Thymus (tissue), 11 donors: ENCODE measurements at regions not wholly inside any gene's neighbourhood (a gene's known extent, or its start where the extent isn't known, plus 50 kb on each side); places are given as distances from the start of the nearest gene placed in this dataset.

Experiments
- DNase-seq, 9 donors: peaks; one replicate each; pipeline ENCODE4 v3.0.0-alpha.2; 2013; ENCODE audit warnings: low spot score in 9 of 9, low read depth in 6 of 9, missing footprints in 1 of 9
- H3K27ac ChIP-seq, 2 donors: one replicate each; pipeline ENCODE4 v1.5.1; 2013; ENCODE audit warnings: control low read depth in 1 of 2, low read depth in 1 of 2, low read length in 1 of 2, mild to moderate bottlenecking in 1 of 2, moderate library complexity in 1 of 2
- H3K27me3 ChIP-seq, 2 donors: one replicate each; pipeline ENCODE4 v1.5.1; 2013; ENCODE audit warnings: low read length in 1 of 2; ENCODE audit not compliant: control insufficient read depth in 2 of 2, insufficient read depth in 1 of 2
- H3K36me3 ChIP-seq, 2 donors: one replicate each; pipeline ENCODE4 v1.5.1; 2013; ENCODE audit warnings: low read length in 1 of 2, mild to moderate bottlenecking in 1 of 2, moderate library complexity in 1 of 2; ENCODE audit not compliant: control insufficient read depth in 2 of 2, insufficient read depth in 2 of 2
- H3K4me1 ChIP-seq, 2 donors: one replicate each; pipeline ENCODE4 v1.5.1; 2013; ENCODE audit warnings: low read length in 2 of 2; ENCODE audit not compliant: control insufficient read depth in 2 of 2, insufficient read depth in 2 of 2
- H3K4me3 ChIP-seq, 2 donors: one replicate each; pipeline ENCODE4 v1.5.1; 2013; ENCODE audit warnings: low read length in 2 of 2, control low read depth in 1 of 2, mild to moderate bottlenecking in 1 of 2
- H3K9me3 ChIP-seq, 2 donors: one replicate each; pipeline ENCODE4 v1.5.1; 2013; ENCODE audit warnings: low read length in 1 of 2, mild to moderate bottlenecking in 1 of 2; ENCODE audit not compliant: control insufficient read depth in 2 of 2, insufficient read depth in 1 of 2
- WGBS: extraction: QIAGEN DNeasy Blood & Tissue Kit; methylation state at CpG from one replicate; pipeline ENCODE4 v1.1.7; 2013; 5-methylcytosine and 5-hydroxymethylcytosine counted together
- donor health status: healthy.

GRCh38 chr16:72530434-72530833, 358.5 kb upstream of the PMFBP1 start:
- no peaks in the 10 kb centered on the region for H3K4me1 ChIP-seq
- no peak overlapping the region for H3K27ac ChIP-seq
- H3K36me3 ChIP-seq = no peaks in the 10 kb centered on the region
- no peaks in the 10 kb centered on the region for H3K9me3 ChIP-seq
- 99% methylated on average over 2 of the region's 2 CpGs for WGBS
- H3K4me3 ChIP-seq = no peak overlapping the region
- no peak for DNase-seq
- H3K27me3 ChIP-seq = no peaks in the 10 kb centered on the region

GRCh38 chr16:72523087-72523486, 351.1 kb upstream of the PMFBP1 start:
- WGBS = 99% methylated on average over 3 of the region's 3 CpGs
- Histone ChIP-seq H3K9me3 (no peaks in the 10 kb centered on the region), H3K4me3 (no peak overlapping the region), H3K27ac (no peak overlapping the region), H3K4me1 (no peaks in the 10 kb centered on the region), H3K27me3 (no peaks in the 10 kb centered on the region), H3K36me3 (peaks cover 0 to 4% of the 10 kb centered on the region in 2 donors)
- no peak for DNase-seq

DNA sequence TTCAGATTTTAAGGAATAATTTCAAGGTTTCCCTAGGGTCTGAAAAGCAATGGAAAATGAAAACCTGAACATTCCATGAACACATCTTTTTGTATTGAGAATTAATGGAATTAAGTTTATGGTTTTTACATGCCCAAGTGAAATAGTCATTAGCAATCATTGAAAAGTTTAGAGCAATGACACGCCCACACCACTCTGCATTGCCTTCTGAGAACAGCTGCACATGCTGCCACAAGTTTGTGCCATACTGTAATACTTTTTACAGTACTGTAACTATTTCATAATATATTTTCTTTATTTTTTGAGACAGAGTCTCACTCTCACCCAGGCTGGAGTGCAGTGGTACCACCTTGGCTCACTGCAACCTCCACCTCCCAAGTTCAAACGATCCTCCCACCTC, 345.2 kb upstream of the PMFBP1 start:
- 98% methylated on average over 2 of the region's 2 CpGs for WGBS
- Histone ChIP-seq H3K4me1 (no peaks in the 10 kb centered on the region), H3K9me3 (no peaks in the 10 kb centered on the region), H3K27ac (no peak overlapping the region), H3K4me3 (no peak overlapping the region), H3K27me3 (no peaks in the 10 kb centered on the region), H3K36me3 (peaks cover 0 to under 1% of the 10 kb centered on the region in 2 donors)
- no peak for DNase-seq

DNA sequence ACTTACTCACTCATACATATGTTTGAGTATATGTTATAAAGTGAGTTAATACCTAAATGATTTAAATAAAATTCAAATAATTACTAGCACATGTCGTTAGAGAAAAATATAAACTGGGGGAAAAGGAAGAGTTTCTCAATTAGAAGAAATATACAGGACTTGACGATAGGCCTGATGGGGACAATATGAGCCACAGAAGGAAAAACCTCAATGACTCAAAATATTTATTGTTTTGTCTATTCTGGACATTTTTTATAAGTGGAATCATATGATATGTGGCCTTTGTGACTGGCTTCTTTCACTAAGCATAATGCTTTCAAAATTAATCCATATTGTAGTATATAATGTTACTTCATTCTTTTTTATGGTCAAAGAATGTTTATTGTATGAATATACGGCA, 339.2 kb upstream of the PMFBP1 start:
- Histone ChIP-seq H3K4me3 (no peak overlapping the region), H3K27ac (no peak overlapping the region), H3K4me1 (no peaks in the 10 kb centered on the region), H3K27me3 (no peaks in the 10 kb centered on the region), H3K9me3 (no peaks in the 10 kb centered on the region), H3K36me3 (no peaks in the 10 kb centered on the region)
- WGBS = over 99% methylated on average over 3 of the region's 3 CpGs
- DNase-seq = no peak

- no peak overlapping the region for H3K4me3 ChIP-seq
- WGBS = 97% methylated on average over 1 of the region's 1 CpG
- no peaks in the 10 kb centered on the region for H3K36me3 ChIP-seq
- no peak for DNase-seq
- H3K27me3 ChIP-seq = no peaks in the 10 kb centered on the region
- H3K9me3 ChIP-seq = no peaks in the 10 kb centered on the region
- H3K4me1 ChIP-seq = no peaks in the 10 kb centered on the region
- H3K27ac ChIP-seq = no peak overlapping the region
These were observed 336.2 kb upstream of the PMFBP1 start for GRCh38 chr16:72508191-72508590.

GRCh38 chr16:72502594-72503005, 330.6 kb upstream of the PMFBP1 start:
- Histone ChIP-seq H3K27ac (no peak overlapping the region), H3K9me3 (no peaks in the 10 kb centered on the region), H3K4me3 (no peak overlapping the region), H3K36me3 (no peaks in the 10 kb centered on the region), H3K4me1 (peaks cover 4% of the 10 kb centered on the region in 2 donors), H3K27me3 (no peaks in the 10 kb centered on the region)
- WGBS = 11% methylated on average over 1 of the region's 1 CpG
- peak in 3 of 9 donors; percentile 13 to 54 (median 27) for DNase-seq

DNA sequence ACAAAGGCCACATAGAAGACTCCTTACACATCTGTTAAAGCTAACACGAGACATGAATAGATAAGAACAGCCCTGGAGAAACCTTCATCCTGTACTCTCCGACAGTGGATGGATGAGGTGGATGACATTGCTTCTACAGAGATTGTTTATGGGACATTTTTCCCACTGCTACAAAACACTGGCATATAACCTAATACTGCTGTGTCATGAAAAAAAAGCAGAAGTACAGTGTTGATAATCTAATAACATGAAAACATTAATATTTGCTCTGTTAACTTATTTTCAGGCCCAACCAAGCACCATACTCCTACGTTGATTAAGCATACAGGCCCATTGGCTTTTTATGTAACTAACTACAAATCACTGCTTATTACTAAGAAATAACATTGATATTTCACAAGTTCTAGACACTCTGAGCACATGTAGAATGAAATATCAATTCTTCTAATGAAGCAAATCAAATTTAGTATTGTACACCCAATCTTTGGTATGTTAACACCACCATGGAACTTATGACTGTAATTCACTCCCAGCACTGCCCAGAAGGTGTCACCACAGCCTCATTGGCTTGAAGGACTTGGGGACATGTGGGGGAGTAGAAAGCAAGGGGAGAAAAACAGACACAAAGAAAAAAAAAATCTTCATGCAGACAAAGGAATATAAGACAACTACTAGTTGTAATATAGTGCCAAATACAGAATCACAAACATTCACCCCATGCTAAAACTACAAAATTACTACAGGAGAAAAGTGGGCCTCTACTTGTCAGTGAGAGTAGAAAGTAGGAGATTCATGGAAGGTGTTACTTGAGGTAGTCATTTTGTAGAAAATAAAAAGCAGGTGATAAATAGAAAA, 330.0 kb upstream of the PMFBP1 start:
- WGBS = 95% methylated on average over 3 of the region's 3 CpGs
- H3K27ac ChIP-seq = no peak overlapping the region
- H3K27me3 ChIP-seq = no peaks in the 10 kb centered on the region
- H3K4me3 ChIP-seq = no peak overlapping the region
- DNase-seq = peak; percentile 33 to 88 (median 63)
- H3K4me1 ChIP-seq = peaks cover 4% of the 10 kb centered on the region in 2 donors
- H3K9me3 ChIP-seq = no peaks in the 10 kb centered on the region
- no peaks in the 10 kb centered on the region for H3K36me3 ChIP-seq

GRCh38 chr16:72500545-72500944, 328.6 kb upstream of the PMFBP1 start:
- no peak for DNase-seq
- Histone ChIP-seq H3K4me1 (peaks cover 4% of the 10 kb centered on the region in 2 donors), H3K4me3 (no peak overlapping the region), H3K36me3 (no peaks in the 10 kb centered on the region), H3K27ac (no peak overlapping the region), H3K9me3 (no peaks in the 10 kb centered on the region), H3K27me3 (no peaks in the 10 kb centered on the region)
- WGBS = 98% methylated on average over 5 of the region's 5 CpGs

GRCh38 chr16:72493716-72494415, 321.9 kb upstream of the PMFBP1 start:
- 97% methylated on average over 9 of the region's 9 CpGs for WGBS
- DNase-seq = no peak
- H3K9me3 ChIP-seq = no peaks in the 10 kb centered on the region
- H3K4me1 ChIP-seq = no peaks in the 10 kb centered on the region
- H3K27ac ChIP-seq = no peak overlapping the region
- H3K4me3 ChIP-seq = no peak overlapping the region
- no peaks in the 10 kb centered on the region for H3K27me3 ChIP-seq
- no peaks in the 10 kb centered on the region for H3K36me3 ChIP-seq
